ENCODE measurements at regions not wholly inside any gene's neighbourhood (a gene's known extent, or its start where the extent isn't known, plus 50 kb on each side); places are given as distances from the start of the nearest gene placed in this dataset.
"Not testable (repeated sequence)": the region's sequence is repeated elsewhere in the genome, so short reads cannot be mapped to it uniquely, and the experiment has no call there.

GRCh38 chr4:86512631-86513030 lies 81.5 kb upstream of the PTPN13 start:
- no peak for DNase-seq (ENCODE audit: low spot score)
- intact Hi-C loops (cut with DNase I), result no loop called here

GRCh38 chr4:86515963-86516362 lies 78.2 kb upstream of the PTPN13 start:
- intact Hi-C loops (cut with DNase I); DNase-seq (ENCODE audit: low spot score): not testable (repeated sequence)

GRCh38 chr4:86521373-86521969 lies 72.6 kb upstream of the PTPN13 start:
- DNase-seq (ENCODE audit: low spot score), result no peak
- intact Hi-C loops (cut with DNase I), result no loop called here

GRCh38 chr4:86522349-86522748 lies 71.8 kb upstream of the PTPN13 start:
- intact Hi-C loops (cut with DNase I), result no loop called here
- no peak for DNase-seq (ENCODE audit: low spot score)

DNA sequence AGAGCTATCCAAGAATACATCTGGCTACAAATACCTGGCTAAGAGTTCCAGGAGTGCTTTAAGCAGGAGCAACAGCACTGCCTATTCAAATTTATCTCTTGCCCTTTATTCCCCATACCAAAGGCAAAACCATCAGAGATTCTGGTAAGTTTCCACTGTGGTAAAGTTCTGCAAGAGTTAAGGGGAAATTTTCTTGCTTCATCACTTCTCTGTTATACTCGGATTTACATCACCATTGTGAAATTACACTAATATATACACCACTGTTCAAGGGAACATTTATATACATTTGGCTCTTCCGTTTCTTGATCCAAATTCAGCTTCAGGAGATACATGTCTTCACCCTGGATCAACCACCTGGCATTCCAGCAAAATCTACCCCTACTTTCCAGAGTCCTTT lies 70.8 kb upstream of the PTPN13 start:
- intact Hi-C loops (cut with DNase I), result no loop called here
- DNase-seq (ENCODE audit: low spot score), result no peak

- DNase-seq (ENCODE audit: low spot score); intact Hi-C loops (cut with DNase I): not testable (repeated sequence)
These were observed 66.4 kb upstream of the PTPN13 start for GRCh38 chr4:86527713-86528112.

GRCh38 chr4:86529436-86529835 lies 64.7 kb upstream of the PTPN13 start:
- intact Hi-C loops (cut with DNase I), result no loop called here
- no peak for DNase-seq (ENCODE audit: low spot score)

GRCh38 chr4:86530183-86530582 lies 63.9 kb upstream of the PTPN13 start:
- intact Hi-C loops (cut with DNase I), result no loop called here
- no peak for DNase-seq (ENCODE audit: low spot score)

DNA sequence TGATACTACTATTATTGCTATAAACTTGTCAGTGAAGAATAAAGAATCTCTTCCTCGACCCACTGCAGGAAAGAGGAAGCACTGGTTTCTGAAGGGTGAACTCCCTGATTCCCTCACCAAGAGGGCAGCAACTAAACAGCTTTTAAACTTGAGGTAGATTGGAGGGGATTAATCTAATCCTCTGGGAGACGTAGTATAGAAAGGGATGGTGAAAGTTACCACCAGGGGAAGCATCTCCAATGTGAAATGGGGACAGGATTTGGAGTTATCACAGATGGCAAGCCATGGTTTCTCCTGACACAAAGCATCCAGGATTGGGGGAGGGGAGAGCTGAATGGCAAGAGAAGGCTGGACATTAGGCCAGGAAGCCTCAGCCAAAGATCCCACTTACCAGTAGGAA lies 62.7 kb upstream of the PTPN13 start:
- intact Hi-C loops (cut with DNase I), result no loop called here
- no peak for DNase-seq (ENCODE audit: low spot score)

DNA sequence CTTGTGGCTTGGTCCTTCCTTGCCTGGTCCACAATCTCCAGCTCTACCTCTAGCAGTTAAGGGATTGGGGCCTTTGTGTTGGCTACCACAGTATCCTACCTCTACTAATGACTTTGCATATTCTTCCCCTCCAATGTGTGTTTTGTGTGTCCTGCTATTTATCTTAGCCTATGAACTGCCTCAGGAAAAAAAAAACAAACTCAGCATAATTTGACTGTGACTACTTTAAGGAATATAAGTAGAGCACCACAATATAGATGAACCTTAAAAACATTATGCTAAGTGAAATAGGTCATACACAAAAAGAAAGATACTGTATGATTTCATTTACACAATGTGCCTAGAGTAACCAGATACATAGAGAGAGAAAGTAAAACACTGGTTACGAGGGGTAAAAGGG lies 61.3 kb upstream of the PTPN13 start:
- DNase-seq (ENCODE audit: low spot score), result no peak
- intact Hi-C loops (cut with DNase I), result no loop called here

DNA sequence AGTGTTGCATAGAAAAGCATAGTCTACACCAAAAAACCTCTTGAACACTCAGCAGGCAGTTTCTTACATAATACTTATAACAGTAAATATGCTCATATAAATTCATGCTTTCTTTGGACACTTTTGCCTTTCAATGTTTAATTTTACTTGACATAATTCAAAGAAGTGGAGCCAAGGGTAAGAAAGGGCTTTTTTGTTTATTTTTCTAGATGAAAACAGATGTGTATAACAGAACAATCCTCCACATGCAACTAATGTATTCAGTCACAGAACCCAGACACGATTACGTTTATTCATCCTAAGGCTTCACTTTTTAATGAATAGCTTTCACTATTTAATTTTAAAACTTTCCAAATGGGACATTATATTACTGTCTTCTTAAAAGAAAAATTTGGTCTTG lies 58.0 kb upstream of the PTPN13 start:
- DNase-seq (ENCODE audit: low spot score), result no peak

GRCh38 chr4:86542319-86543027 lies 51.6 kb upstream of the PTPN13 start:
- intact Hi-C loops (cut with DNase I), result no loop called here
- DNase-seq (ENCODE audit: low spot score), result no peak

More for the DNA sequence above, 58.0 kb upstream of the PTPN13 start:
- intact Hi-C loops (cut with DNase I), result no loop called here

- intact Hi-C loops (cut with DNase I), result no loop called here
- DNase-seq (ENCODE audit: low spot score), result no peak
These were observed 51.0 kb upstream of the PTPN13 start for GRCh38 chr4:86543080-86543479.

- intact Hi-C loops (cut with DNase I), result no loop called here
- DNase-seq (ENCODE audit: low spot score), result no peak
These were observed 50.4 kb upstream of the PTPN13 start for GRCh38 chr4:86543560-86544309.

DNA sequence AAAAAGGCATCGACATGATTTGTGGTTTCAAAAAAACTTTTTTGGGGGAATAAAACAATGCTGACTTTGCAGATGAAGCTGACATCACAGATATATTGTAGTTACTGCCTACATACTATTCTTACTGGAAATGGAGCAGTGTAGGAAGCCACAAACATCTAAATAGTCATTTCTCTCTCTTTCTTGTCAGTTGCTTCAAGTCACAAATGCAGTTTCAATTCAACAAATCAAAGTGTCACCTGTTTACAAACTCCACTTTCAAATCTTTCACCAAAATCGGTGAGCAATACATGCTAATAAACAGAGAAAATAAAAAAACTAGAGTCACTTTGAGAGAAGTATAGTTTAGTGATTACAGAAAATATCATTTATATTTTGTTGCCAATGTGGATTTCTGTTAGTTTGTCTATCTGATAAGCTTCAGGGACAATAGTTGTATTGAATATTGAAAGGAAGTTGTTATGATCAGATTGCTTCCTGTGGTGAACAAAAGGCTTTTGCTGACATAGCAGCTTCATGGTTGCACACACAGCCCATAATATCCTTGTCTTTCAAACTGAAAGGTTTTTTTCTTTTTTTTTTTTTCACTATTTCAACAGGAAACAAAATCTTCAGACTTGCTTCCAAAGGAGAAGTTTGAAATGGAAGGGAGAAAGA lies 49.7 kb upstream of the PTPN13 start:
- no peak for DNase-seq (ENCODE audit: low spot score)
- intact Hi-C loops (cut with DNase I), result no loop called here

Small RNA genes lying in the stretch of these regions (microRNA-seq; reads per million reads assigned to microRNA genes)
- 0 reads per million in 2 donors for gene MIR4452 (ENCODE audit: borderline microRNAs expressed in 2 of 2)
